Endothelial cell of umbilical vein (primary cell): ENCODE measurements at regions not wholly inside any gene's neighbourhood (a gene's known extent, or its start where the extent isn't known, plus 50 kb on each side); places are given as distances from the start of the nearest gene placed in this dataset.

Experiments used
- BruUV-seq: library from RNA; stranded (reverse); fragments of 400-500 nt; replicated peaks from 2 replicates; lab custom pipeline; 2021; lab: Mats Ljungman, UMichigan
- CTCF ChIA-PET: fragments of 300-600, 350-600 bp; sonication (Branson Sonifier 250); formaldehyde crosslinking; loops from one replicate; lab custom pipeline; 2021; ENCODE audit warnings: antibody characterized with exemption, inconsistent platforms; lab: Charles Lee
- POLR2A ChIA-PET: fragments of 300-600, 350-600 bp; sonication (Branson Sonifier 250); formaldehyde crosslinking; loops from one replicate; lab custom pipeline; 2021; ENCODE audit warnings: antibody characterized with exemption, inconsistent platforms; lab: Charles Lee
- DNase-seq: peaks from one replicate; pipeline ENCODE4 v3.0.0-alpha.2; 2011; ENCODE audit warnings: low read depth, low spot score
- FAIRE-seq: peaks from 2 replicates; lab custom pipeline; 2011; peaks lifted over from hg19 to GRCh38; lab: Jason Lieb, UNC
- H2AFZ ChIP-seq: 2 replicates; pipeline ENCODE4 v1.6.0; 2012; ENCODE audit warnings: low read depth, low read length, control low read depth, inconsistent platforms
- H3K27ac ChIP-seq: 2 replicates; pipeline ENCODE4 v1.5.1; 2011; ENCODE audit warnings: low read depth, mild to moderate bottlenecking, control low read depth, low read length, moderate library complexity; ENCODE audit not compliant: insufficient read depth
- H3K27me3 ChIP-seq, 2 experiments: 2 replicates each; pipeline versions ENCODE4 v1.6.0 to v1.6.1; 2011; ENCODE audit warnings: low read length in 2 of 2, mixed read lengths in 1 of 2; ENCODE audit not compliant: control insufficient read depth in 2 of 2, insufficient read depth in 2 of 2
- H3K36me3 ChIP-seq, 2 experiments: 2 replicates in 1 of 2; 3 replicates in 1 of 2; pipeline ENCODE4 v1.5.1; 2011; ENCODE audit warnings: low read length in 2 of 2, mild to moderate bottlenecking in 1 of 2, moderate library complexity in 1 of 2; ENCODE audit not compliant: control insufficient read depth in 2 of 2, insufficient read depth in 2 of 2; ENCODE audit errors: extremely low read depth in 1 of 2
- H3K4me1 ChIP-seq: 3 replicates; pipeline ENCODE4 v1.5.1; 2011; ENCODE audit warnings: mild to moderate bottlenecking, low read length; ENCODE audit not compliant: control insufficient read depth, insufficient read depth; ENCODE audit errors: extremely low read depth
- H3K4me2 ChIP-seq: 2 replicates; pipeline ENCODE4 v1.6.1; 2011; ENCODE audit warnings: low read length, control low read depth, mixed read lengths; ENCODE audit not compliant: insufficient read depth
- H3K4me3 ChIP-seq, 3 experiments: fragments of 200-600 bp in 1 of 3; sonication (generic), shearing (Covaris generic) in 1 of 3; replicated peaks in 1 of 3; 2 replicates each; pipeline ENCODE4 v1.5.1; 2011 to 2016; ENCODE audit warnings: control low read depth in 3 of 3, low read length in 3 of 3, mild to moderate bottlenecking in 2 of 3, inconsistent platforms in 1 of 3, low read depth in 1 of 3, moderate library complexity in 1 of 3; ENCODE audit not compliant: insufficient read depth in 1 of 3
- H3K79me2 ChIP-seq: 2 replicates; pipeline ENCODE4 v1.6.0; 2012; ENCODE audit warnings: low read length, inconsistent platforms; ENCODE audit not compliant: control insufficient read depth, insufficient read depth
- H3K9ac ChIP-seq: replicated peaks from 2 replicates; pipeline ENCODE3; 2011; ENCODE audit warnings: low read length, control low read depth; ENCODE audit not compliant: insufficient read depth; ENCODE audit errors: extremely low read depth
- H3K9me1 ChIP-seq: replicated peaks from 3 replicates; pipeline ENCODE4 v1.6.0; 2011; ENCODE audit warnings: mild to moderate bottlenecking, low read length; ENCODE audit not compliant: control insufficient read depth, insufficient read depth; ENCODE audit errors: extremely low read depth
- H3K9me3 ChIP-seq: replicated peaks from 2 replicates; pipeline ENCODE4 v1.5.1; 2012; ENCODE audit warnings: low read length, inconsistent platforms; ENCODE audit not compliant: control insufficient read depth, insufficient read depth
- H4K20me1 ChIP-seq: replicated peaks from 2 replicates; pipeline ENCODE3; 2011; ENCODE audit warnings: mild to moderate bottlenecking, low read length; ENCODE audit not compliant: control insufficient read depth, insufficient read depth; ENCODE audit errors: extremely low read depth
- CTCF ChIP-seq, 2 donors: IDR thresholded peaks; 1 replicate in 1 of 2; 2 replicates in 1 of 2; pipeline ENCODE4 v1.5.1; 2011; ENCODE audit warnings: low read length in 2 of 2, mild to moderate bottlenecking in 2 of 2, moderate library complexity in 2 of 2, control low read depth in 1 of 2, inconsistent platforms in 1 of 2, low read depth in 1 of 2; ENCODE audit not compliant: insufficient read depth in 1 of 2; ENCODE audit errors: extremely low read depth in 1 of 2
- EZH2 ChIP-seq: IDR thresholded peaks from 2 replicates; pipeline ENCODE4 v1.6.1; 2012; ENCODE audit warnings: borderline replicate concordance, low read depth, mild to moderate bottlenecking, moderate library complexity, low read length, inconsistent platforms; ENCODE audit not compliant: severe bottlenecking
- FOS ChIP-seq: IDR thresholded peaks from 2 replicates; pipeline ENCODE4 v1.6.1; 2011; ENCODE audit warnings: mild to moderate bottlenecking, low read length, moderate library complexity, borderline replicate concordance; ENCODE audit not compliant: insufficient read depth
- GATA2 ChIP-seq: IDR thresholded peaks from 2 replicates; pipeline ENCODE4 v1.7.0; 2011; ENCODE audit warnings: low read depth, mild to moderate bottlenecking, moderate library complexity, mixed read lengths, low read length; ENCODE audit not compliant: insufficient read length, insufficient read depth
- JUN ChIP-seq: IDR thresholded peaks from 2 replicates; pipeline ENCODE4 v1.6.1; 2011; ENCODE audit warnings: borderline replicate concordance, low read depth; ENCODE audit not compliant: insufficient read length, insufficient read depth
- MAX ChIP-seq: IDR thresholded peaks from 2 replicates; pipeline ENCODE4 v1.6.1; 2011; ENCODE audit not compliant: insufficient read depth, insufficient read length
- MYC ChIP-seq: IDR thresholded peaks from one replicate; pipeline ENCODE4 v1.6.1; 2011; ENCODE audit warnings: mild to moderate bottlenecking, low read depth, low read length
- POLR2A ChIP-seq: IDR thresholded peaks from 2 replicates; pipeline ENCODE4 v1.6.1; 2012; ENCODE audit warnings: low read depth, mild to moderate bottlenecking, control low read depth, low read length
- POLR2AphosphoS5 ChIP-seq: IDR thresholded peaks from 2 replicates; pipeline ENCODE4 v1.6.1; 2012; ENCODE audit warnings: low read depth, mild to moderate bottlenecking, control low read depth, low read length, moderate library complexity; ENCODE audit not compliant: insufficient read depth
- dilution Hi-C: fragments of 300-500 bp; cut with MboI; formaldehyde crosslinking; loops from one replicate; pipeline ENCODE4 v1.15.0; 2019; ENCODE audit warnings: low sequenced_read_pairs; ENCODE audit not compliant: extremely low pct_ligation_motif_present
- intact Hi-C: fragments of 100-400 bp; cut with micrococcal nuclease; formaldehyde crosslinking; loops from one replicate; pipeline ENCODE4 v1.10.0; 2022

DNA sequence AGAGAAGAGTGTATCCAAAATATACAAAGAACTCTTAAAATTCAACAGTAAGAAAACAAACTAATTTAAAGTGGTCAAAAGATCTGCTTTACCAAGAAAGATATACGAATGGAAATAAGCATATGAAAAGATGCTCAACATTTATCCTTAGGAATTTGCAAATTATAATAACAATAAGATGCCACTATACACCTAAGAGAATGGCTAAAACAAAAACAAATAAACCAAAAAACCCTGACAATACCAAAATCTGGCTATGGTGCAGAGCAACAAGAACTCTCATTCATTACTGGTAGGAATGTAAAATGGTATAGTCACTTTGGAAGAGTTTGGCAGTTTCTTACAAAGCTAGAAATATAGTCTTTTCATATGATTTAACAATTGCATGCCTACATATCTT is 545.7 kb upstream of the AGA start:
- Histone ChIP-seq H4K20me1 (no peaks in the 10 kb centered on the region), H3K4me3 (no peak overlapping the region), H3K4me1 (no peaks in the 10 kb centered on the region), H3K36me3 (no peaks in the 10 kb centered on the region), H2AFZ (no peak overlapping the region), H3K79me2 (no peaks in the 10 kb centered on the region), H3K27me3 (no peaks in the 10 kb centered on the region), H3K27ac (no peak overlapping the region), H3K9me1 (no peaks in the 10 kb centered on the region), H3K9ac (no peak overlapping the region), H3K4me2 (no peak overlapping the region), H3K9me3 (peaks cover 2% of the 10 kb centered on the region)
- ChIA-PET POLR2A (no interaction called here), CTCF (no interaction called here)
- TF ChIP-seq MAX (no peak), JUN (no peak), EZH2 (no peak), GATA2 (no peak), CTCF (IDR thresholded peaks at IDR 0.05; ENCODE audit: extremely low read depth in 1 of 2, insufficient read depth in 1 of 2, low read depth in 1 of 2, low read length in 2 of 2) (no peak), FOS (no peak), POLR2A (no peak), MYC (no peak), POLR2AphosphoS5 (no peak)
- BruUV-seq = no TSS peak
- intact Hi-C loops (no loop called here), dilution Hi-C loops (no loop called here)
- DNase-seq = no peak
- FAIRE-seq = no peak
